GM21825 (cell line): ENCODE measurements at regions not wholly inside any gene's neighbourhood (a gene's known extent, or its start where the extent isn't known, plus 50 kb on each side); places are given as distances from the start of the nearest gene placed in this dataset.
"Not testable (repeated sequence)": the region's sequence is repeated elsewhere in the genome, so short reads cannot be mapped to it uniquely, and the experiment has no call there.

Experiments used
- ATAC-seq: cut with Tn5 transposase; IDR thresholded peaks from one replicate; pipeline ENCODE4 v1.9.1; 2021; ENCODE audit warnings: mild to moderate bottlenecking, moderate library complexity; ENCODE audit not compliant: unreplicated experiment

- ATAC-seq, result no peak
Measured at GRCh38 chr1:60918867-60919266, 163.5 kb upstream of the NFIA start.

DNA sequence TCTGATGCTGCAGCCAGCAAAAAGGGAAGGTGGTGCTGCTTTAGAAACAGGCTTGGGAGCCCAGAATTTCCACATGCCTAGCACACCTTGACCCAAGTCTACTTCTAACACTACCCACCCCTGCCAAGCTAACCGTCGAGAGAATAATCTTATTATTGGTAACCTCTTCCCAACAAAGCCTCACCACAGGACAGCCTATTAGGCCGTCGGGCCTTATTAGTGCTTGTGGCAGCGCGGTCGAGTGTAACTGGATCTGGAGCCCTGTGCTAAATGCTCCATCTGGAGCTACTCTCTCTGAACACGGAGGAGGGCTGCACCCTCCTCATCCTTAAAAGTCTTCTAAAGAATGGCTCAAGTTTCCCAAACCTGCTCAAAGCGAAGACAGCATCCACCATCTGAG, 165.5 kb upstream of the NFIA start:
- ATAC-seq, result no peak

DNA sequence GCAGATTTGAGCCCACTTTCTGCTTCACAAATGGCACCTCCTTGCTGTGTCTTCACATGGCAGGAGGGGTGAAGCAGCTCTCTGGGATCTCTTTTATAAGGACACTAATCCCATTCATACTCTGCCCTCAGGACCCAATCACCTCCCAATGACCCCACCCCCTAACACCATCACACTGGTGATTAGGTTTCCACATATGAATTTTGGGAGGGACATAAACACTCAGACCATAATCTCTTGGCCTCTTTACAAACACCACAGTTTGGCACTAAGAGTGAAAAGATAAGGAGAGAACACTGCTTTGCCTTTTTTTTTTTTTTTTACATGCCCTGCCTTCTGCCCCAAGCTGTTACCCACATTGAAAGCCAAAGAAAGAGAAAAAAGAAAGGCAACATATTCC, 166.2 kb upstream of the NFIA start:
- ATAC-seq, result no peak

GRCh38 chr1:60915441-60915840, 166.9 kb upstream of the NFIA start:
- ATAC-seq, result no peak

DNA sequence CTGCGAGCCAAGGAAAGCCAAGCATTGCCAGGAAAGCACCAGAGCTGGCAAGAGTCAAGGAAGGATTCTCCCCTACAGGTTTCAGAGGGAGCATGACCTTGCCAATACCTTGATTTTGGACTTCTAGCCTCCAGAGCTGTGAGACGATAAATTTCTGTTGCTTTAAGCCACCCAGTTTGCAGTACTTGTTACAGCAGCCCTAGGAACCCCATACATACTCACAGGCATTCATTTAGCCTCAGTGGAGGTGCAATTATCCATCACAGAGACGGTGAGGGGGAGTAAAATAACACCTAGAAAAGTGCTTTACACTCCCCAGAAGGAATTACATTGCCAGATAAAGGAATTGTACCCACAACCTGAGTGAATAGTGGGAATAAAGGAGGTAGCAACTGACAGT, 167.4 kb upstream of the NFIA start:
- no peak for ATAC-seq

DNA sequence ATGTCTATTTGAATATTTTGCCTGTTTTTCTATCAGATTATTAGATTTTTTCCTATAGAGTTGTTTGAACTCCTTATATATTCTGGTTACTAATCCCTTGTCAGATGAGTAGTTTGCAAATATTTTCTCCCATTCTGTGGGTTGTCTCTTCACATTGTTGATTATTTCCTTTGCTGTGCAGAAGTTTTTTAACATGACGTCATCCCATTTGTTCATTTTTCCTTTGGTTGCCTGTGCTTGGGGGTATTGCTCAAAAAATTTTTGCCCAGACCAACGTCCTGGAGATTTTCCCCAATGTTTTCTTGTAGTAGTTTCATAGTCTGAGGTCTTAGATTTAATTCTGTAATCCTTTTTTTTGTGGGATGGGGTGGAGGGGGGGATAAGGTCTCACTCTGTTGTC, 168.7 kb upstream of the NFIA start:
- not testable (repeated sequence) for ATAC-seq

- ATAC-seq, result no peak
Measured at GRCh38 chr1:60913039-60913438, 169.3 kb upstream of the NFIA start.

DNA sequence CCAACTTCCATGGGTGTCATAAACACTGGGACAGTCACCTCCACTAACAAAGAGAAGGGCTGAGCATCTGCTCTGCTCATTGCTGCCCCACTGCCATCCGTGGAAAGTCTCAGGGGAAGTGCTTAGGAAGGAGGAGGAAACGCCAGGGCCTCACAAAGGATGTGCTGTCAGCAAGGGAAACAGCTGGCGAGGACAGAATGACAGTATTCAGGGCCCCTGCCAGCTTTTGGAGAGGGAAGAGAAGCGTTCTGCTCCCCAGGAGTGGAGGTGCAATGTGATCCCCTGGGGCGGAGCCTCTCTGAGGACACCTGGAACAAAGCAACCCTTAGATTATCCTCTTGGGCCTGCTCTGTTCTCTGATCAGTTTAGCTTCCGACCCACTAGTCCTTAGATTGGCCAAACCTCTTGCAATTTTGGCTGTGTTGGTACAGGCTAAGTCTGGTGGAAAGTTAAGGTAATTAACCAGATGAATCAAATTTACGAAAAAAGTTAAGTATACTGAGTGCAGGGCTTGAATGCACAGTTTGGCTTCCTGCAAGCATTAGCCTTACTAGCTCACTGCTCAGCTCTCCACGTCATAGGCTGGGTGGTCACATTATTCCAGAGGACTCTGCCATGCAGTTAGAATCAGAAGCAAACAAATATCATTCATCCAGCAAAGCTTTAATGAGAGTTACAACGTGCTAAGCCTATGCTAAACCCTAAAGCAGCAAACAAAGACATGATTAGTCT, 170.2 kb upstream of the NFIA start:
- no peak for ATAC-seq

GRCh38 chr1:60908159-60908558, 174.2 kb upstream of the NFIA start:
- no peak for ATAC-seq

- ATAC-seq, result no peak
Measured at GRCh38 chr1:60906526-60906925, 175.8 kb upstream of the NFIA start.

- ATAC-seq, result no peak
Measured at GRCh38 chr1:60906039-60906438, 176.3 kb upstream of the NFIA start.

GRCh38 chr1:60904099-60904851, 178.1 kb upstream of the NFIA start:
- no peak for ATAC-seq

DNA sequence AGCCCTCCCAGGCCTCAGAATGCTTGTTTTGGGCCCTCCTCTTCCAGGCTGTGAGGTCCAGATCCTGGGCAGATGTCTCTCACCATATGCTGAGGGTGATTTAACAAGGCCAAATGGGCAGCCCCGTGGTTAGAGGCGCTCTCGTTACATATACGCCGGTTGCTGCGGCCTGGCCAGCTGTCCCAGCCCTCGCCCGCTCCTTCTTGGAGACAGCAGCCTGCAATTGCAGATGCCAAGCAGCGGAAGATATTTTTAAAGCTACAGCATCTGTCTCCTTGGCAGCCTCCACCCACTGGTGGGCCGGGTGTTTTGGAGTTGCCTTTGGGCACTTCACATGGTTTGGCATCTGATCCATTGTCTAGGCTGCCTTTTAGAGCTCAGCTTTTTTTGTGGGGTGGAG, 178.8 kb upstream of the NFIA start:
- no peak for ATAC-seq

DNA sequence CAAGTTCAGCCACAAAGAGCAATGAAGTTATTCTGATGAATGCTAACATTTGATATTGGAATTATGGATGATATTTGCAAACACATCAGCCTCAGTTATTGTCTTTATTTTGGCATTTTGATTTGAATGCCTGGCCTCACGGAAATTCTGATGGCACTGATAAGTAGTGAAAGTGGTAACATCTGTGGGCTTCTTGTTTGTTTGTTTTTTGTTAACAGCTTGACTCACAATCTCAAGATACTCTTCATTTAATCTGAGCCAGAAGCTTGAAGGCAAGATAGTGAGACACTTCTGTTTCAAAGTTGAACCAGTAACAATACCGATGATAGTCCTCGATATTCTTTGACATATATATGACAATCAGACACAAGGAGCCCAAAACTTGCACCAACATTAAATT, 182.9 kb upstream of the NFIA start:
- no peak for ATAC-seq

- ATAC-seq, result no peak
Measured at GRCh38 chr1:60898987-60899386, 183.4 kb upstream of the NFIA start.

- no peak for ATAC-seq
Measured at GRCh38 chr1:60898413-60898812, 183.9 kb upstream of the NFIA start.

DNA sequence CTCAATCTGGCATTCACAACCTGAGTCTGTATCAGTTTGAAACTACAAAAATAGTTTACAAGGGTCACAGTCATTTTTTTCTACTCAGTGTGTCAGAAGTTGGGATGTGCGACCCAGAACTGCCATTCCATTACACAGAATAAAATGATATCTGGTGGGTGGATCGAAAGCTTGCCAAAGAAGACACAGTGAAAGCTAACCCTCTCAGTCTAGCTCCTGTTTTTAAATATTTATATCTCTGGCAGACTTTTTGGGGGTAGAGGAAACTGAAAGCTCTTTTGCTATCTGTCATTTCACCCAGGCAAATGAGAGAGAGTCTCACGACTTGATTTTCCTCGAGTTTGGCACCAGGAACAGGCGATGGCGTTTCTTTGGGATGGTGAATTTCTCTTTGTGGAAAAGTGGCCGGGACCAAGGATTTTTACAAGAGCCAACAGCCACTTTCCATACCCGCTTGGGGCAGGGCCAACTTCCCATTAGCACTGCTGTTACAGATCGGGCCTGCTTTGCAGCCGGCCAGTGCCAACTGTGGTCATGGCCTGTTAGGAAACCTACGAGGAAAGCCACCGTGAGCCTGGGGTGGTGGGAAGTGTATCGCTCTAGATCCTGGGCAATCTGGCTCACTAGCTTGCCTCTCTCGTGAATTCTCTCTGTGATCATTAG, 185.5 kb upstream of the NFIA start:
- no peak for ATAC-seq

DNA sequence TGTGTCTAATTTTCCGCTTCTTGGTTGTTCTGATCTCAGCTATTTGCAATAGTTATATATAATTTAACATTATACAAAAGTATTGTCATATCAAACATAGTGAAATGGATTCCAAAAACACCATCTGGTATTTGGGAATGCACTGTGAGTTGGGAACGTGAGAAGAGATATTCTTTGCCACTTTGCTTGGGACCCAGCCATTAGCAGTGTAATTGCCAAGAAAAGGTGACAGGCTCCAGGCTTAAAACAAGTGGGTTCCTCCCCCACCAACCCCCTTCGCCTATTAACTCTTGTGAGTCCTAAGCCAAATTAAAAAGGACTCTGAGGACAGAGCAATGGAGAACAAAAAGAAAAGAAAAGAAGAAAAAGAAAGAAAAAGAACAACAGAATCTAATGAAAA, 186.7 kb upstream of the NFIA start:
- no peak for ATAC-seq

DNA sequence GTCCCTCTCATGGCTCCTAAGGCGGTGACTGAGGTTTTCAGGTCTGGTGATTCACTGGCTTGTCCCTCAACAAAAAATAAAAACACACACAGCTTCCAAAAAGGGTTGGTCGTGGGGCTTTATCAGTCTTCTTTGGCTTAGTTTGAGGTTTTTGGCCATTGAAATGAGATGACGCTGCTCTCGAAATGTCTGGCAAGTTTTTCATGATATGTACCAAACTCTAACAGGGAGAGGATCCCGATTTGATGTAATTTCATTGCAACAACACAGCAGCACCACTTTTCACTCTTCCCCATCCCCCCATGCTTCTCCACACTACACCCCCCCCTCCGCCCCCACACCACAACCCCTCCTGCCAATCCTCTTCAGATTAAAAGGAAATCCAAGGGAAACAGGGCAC, 187.1 kb upstream of the NFIA start:
- no peak for ATAC-seq

- ATAC-seq, result no peak
Measured at GRCh38 chr1:60894741-60895140, 187.6 kb upstream of the NFIA start.

DNA sequence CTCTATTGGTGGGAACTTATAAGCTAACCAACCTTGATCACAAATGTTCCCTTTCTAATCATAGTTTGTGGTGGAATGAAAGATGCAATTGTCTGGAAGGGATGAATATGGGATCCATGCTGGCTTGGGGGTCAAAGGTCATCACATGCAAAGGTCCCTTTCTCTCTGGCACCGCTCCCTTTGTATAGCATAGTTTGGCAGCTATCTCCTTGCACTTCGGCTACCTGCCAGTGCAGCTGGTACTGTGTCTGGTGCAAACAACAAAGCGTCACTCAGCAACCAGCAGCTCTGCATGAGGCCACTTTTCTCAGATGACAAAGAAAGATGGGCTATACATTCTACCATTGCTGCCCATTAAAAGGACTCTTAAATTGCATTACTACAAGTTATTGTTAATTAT, 188.2 kb upstream of the NFIA start:
- no peak for ATAC-seq
